Transverse colon (tissue), 4 donors: ENCODE measurements at regions not wholly inside any gene's neighbourhood (a gene's known extent, or its start where the extent isn't known, plus 50 kb on each side); places are given as distances from the start of the nearest gene placed in this dataset.
A peak's percentile ranks its signal among the peaks of the same experiment; 100 is the strongest.

Experiments
- DNase-seq: peaks from one replicate; pipeline ENCODE4 v3.0.0-alpha.2; 2019
- H3K27ac ChIP-seq, 4 donors: fragments of 200-600 bp; sonication (generic); 2 replicates each; pipeline ENCODE4 v1.5.1; 2016 to 2018; ENCODE audit warnings: inconsistent platforms in 4 of 4
- H3K27me3 ChIP-seq: fragments of 200-600 bp; sonication (generic); 2 replicates; pipeline ENCODE4 v1.5.1; 2017; ENCODE audit warnings: inconsistent platforms
- H3K36me3 ChIP-seq, 4 donors: fragments of 200-600 bp; sonication (generic); 2 replicates each; pipeline ENCODE4 v1.5.1; 2017 to 2019; ENCODE audit warnings: inconsistent platforms in 4 of 4
- H3K4me1 ChIP-seq, 4 donors: fragments of 200-600 bp; sonication (generic); 2 replicates each; pipeline ENCODE4 v1.5.1; 2017 to 2020; ENCODE audit warnings: inconsistent platforms in 4 of 4
- H3K4me3 ChIP-seq, 4 donors: fragments of 200-600 bp; sonication (generic); 1 replicate in 1 of 4; 2 replicates in 3 of 4; pipeline versions ENCODE4 v1.5.1 to v1.6.1; 2017 to 2019; ENCODE audit warnings: inconsistent platforms in 4 of 4
- H3K9me3 ChIP-seq, 2 donors: fragments of 200-600 bp; sonication (generic); 2 replicates each; pipeline ENCODE4 v1.5.1; 2017 to 2019; ENCODE audit warnings: inconsistent platforms in 2 of 2
- EP300 ChIP-seq: sonication (generic); formaldehyde crosslinking; IDR thresholded peaks from one replicate; pipeline ENCODE4 v1.6.1; 2017; ENCODE audit warnings: antibody characterized with exemption, low read depth
- POLR2A ChIP-seq: fragments of 450-650 bp; IDR thresholded peaks from one replicate; pipeline ENCODE4 v1.6.1; 2016; ENCODE audit warnings: antibody characterized with exemption, mild to moderate bottlenecking, moderate library complexity
- POLR2AphosphoS5 ChIP-seq, 3 donors: sonication (generic); formaldehyde crosslinking; IDR thresholded peaks; one replicate each; pipeline ENCODE4 v1.6.1; 2016; ENCODE audit warnings: antibody characterized with exemption in 3 of 3
- WGBS, 2 donors: methylation state at CpG; one replicate each; pipeline ENCODE4 v1.1.5; 2018; ENCODE audit warnings: low coverage in 1 of 2; 5-methylcytosine and 5-hydroxymethylcytosine counted together
- in situ Hi-C, 4 donors: fragments of 200-750 bp; cut with MboI; loops; one replicate each; pipeline versions ENCODE4 v1.15.0 to v1.15.1; 2017; ENCODE audit warnings: low sequenced_read_pairs in 3 of 4, low pct_ligation_motif_present in 1 of 4, low pct_unique_long_range_greater_than_20kb in 1 of 4
- intact Hi-C: fragments of 100-400 bp; cut with DNase I; formaldehyde crosslinking; loops from one replicate; pipeline ENCODE4 v1.15.1; 2023; ENCODE audit warnings: low total_unique reads
- TF ChIP-seq, protein P1 (sequence below), 5 experiments: fragments of 200-600 bp in 3 of 5; fragments of 450-650 bp in 2 of 5; sonication (generic) in 3 of 5; IDR thresholded peaks; 1 replicate in 2 of 5; 2 replicates in 3 of 5; pipeline ENCODE4 v1.5.1; 2016 to 2017; ENCODE audit warnings: antibody characterized with exemption in 5 of 5, inconsistent platforms in 3 of 5, mild to moderate bottlenecking in 2 of 5, moderate library complexity in 1 of 5

DNA sequence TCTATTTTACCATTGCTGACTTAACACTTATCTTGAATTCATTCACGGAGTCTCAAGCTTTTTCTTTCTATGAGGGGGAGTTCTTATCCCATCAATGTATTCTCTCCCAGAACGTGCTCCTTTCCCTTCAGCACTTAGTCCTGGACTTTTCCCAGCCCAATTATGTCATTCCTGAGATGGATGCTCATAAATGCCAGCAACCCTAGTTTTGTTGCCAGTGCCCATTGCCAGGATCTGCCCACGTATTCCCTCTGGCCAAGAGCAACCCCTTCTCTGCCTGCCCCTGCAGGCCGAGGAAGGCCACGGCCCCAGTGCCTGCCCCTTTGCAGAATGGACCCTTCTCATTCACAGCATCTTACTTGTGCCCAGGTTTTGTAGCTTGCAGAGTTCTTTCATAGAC, 67.4 kb upstream of the PPP1R3C start:
- no peaks in the 10 kb centered on the region for H3K27me3 ChIP-seq
- WGBS, 2 donors: 69 to 72% methylated on average over 4 to 5 of the region's 5 CpGs
- H3K4me1 ChIP-seq: no peaks in the 10 kb centered on the region
- TF ChIP-seq POLR2A (no peak), POLR2AphosphoS5 (IDR thresholded peaks at IDR 0.05) (no peak), EP300 (no peak)
- TF ChIP-seq, protein P1, sequence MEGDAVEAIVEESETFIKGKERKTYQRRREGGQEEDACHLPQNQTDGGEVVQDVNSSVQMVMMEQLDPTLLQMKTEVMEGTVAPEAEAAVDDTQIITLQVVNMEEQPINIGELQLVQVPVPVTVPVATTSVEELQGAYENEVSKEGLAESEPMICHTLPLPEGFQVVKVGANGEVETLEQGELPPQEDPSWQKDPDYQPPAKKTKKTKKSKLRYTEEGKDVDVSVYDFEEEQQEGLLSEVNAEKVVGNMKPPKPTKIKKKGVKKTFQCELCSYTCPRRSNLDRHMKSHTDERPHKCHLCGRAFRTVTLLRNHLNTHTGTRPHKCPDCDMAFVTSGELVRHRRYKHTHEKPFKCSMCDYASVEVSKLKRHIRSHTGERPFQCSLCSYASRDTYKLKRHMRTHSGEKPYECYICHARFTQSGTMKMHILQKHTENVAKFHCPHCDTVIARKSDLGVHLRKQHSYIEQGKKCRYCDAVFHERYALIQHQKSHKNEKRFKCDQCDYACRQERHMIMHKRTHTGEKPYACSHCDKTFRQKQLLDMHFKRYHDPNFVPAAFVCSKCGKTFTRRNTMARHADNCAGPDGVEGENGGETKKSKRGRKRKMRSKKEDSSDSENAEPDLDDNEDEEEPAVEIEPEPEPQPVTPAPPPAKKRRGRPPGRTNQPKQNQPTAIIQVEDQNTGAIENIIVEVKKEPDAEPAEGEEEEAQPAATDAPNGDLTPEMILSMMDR (IDR thresholded peaks at IDR 0.05): no peak
- DNase-seq: no peak
- H3K27ac ChIP-seq: no peak overlapping the region
- no peaks in the 10 kb centered on the region for H3K36me3 ChIP-seq
- intact Hi-C loops: no loop called here
- H3K4me3 ChIP-seq: no peak overlapping the region
- in situ Hi-C loops: no loop called here
- H3K9me3 ChIP-seq: peaks cover 0 to 2% of the 10 kb centered on the region in 2 donors

DNA sequence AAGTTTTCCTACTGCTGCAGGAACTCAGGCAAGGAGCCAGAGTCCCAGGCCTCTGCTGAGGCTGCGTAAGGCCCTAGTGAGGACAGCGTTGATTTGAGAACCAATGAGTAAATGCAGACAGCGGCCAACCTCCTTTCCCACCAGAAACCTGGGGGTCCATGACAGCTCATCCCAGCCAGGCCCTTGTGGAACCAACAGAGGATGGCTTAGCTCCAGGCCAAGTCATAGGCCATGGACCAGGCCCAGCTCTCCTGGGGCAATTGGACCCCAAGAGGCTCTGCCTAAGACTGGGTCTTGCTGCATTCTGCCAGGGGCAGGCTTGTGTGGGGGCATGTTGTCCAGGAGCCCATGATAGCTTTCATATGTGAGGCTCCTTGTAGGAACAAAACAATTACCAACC, 65.4 kb upstream of the PPP1R3C start:
- H3K4me3 ChIP-seq: no peak overlapping the region
- no peaks in the 10 kb centered on the region for H3K27me3 ChIP-seq
- H3K4me1 ChIP-seq: no peaks in the 10 kb centered on the region
- H3K27ac ChIP-seq: no peak overlapping the region
- no peak for DNase-seq
- intact Hi-C loops: no loop called here
- no peaks in the 10 kb centered on the region for H3K36me3 ChIP-seq
- TF ChIP-seq EP300: no peak
- TF ChIP-seq POLR2AphosphoS5 (IDR thresholded peaks at IDR 0.05): no peak
- TF ChIP-seq, protein P1 (IDR thresholded peaks at IDR 0.05): no peak
- no peak for TF ChIP-seq POLR2A
- H3K9me3 ChIP-seq: peaks cover 0 to 2% of the 10 kb centered on the region in 2 donors
- in situ Hi-C loops: no loop called here
- 100% methylated on average over 3 of the region's 3 CpGs; no CpG with 5 or more reads in 1 of the 2 donors for WGBS, 2 donors

DNA sequence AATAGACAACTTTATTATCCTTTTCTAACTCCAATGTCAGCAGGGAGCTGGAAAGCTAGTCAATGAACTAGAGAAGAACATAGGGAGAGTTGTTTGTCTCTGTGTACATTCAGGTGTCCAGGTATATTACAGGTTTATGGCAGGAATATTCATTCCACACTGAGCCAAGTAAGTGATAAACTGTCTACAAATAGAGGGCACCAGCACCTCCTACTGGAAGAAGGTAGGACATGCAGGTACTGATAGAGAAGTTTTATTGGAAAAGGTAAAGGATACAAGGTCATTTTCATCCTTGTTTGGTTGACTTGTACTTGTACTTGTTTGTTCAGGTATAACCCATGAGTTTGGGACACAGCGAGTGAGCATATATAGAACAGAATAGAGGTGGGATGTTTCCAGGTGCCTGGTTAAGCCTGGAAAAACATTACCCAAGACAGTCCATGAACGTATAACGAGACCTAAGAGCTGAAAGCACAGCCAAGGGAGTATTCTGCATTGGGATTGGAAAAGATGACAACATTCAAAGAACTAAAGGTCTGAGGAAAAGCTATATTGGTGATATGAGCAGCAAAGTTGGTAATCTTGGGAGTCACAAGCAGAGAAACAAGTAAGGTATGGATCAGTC, 61.4 kb upstream of the PPP1R3C start:
- H3K4me3 ChIP-seq: no peak overlapping the region
- H3K4me1 ChIP-seq: no peaks in the 10 kb centered on the region
- intact Hi-C loops (no loop called here), in situ Hi-C loops (no loop called here)
- no peaks in the 10 kb centered on the region for H3K27me3 ChIP-seq
- TF ChIP-seq EP300: no peak
- TF ChIP-seq, protein P1 (IDR thresholded peaks at IDR 0.05): peak; percentile 32 to 67 (median 54)
- no peak for TF ChIP-seq POLR2A
- TF ChIP-seq POLR2AphosphoS5 (IDR thresholded peaks at IDR 0.05): no peak
- H3K9me3 ChIP-seq: peaks cover 0 to 2% of the 10 kb centered on the region in 2 donors
- peak; percentile 13 for DNase-seq
- no peak overlapping the region for H3K27ac ChIP-seq
- no peaks in the 10 kb centered on the region for H3K36me3 ChIP-seq
- WGBS, 2 donors: 60 to 66% methylated on average over 3 of the region's 3 CpGs

DNA sequence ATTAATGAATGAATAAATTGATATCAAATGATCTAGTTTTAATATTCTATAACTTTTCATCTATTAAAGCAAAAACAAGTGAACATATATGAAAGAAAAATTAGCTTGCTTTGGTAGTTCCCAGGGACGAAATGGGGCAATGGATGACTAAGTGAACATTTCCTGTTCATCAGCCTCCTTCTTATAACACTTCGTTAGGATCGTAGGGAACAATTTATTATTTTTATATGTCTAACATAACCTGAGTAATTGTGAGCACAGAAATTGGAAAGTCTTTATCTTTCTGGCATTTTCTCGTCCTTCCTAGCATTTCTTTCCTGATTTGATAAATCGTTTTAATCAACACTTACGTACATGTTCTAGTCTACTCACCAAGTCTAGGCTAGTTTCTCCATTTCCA, 59.1 kb upstream of the PPP1R3C start:
- Histone ChIP-seq H3K4me1 (no peaks in the 10 kb centered on the region), H3K27ac (no peak overlapping the region), H3K4me3 (no peak overlapping the region), H3K36me3 (no peaks in the 10 kb centered on the region), H3K27me3 (no peaks in the 10 kb centered on the region), H3K9me3 (peaks cover 0 to 2% of the 10 kb centered on the region in 2 donors)
- DNase-seq: no peak
- TF ChIP-seq POLR2A: no peak
- no peak for TF ChIP-seq POLR2AphosphoS5 (IDR thresholded peaks at IDR 0.05)
- TF ChIP-seq, protein P1 (IDR thresholded peaks at IDR 0.05): no peak
- no peak for TF ChIP-seq EP300
- intact Hi-C loops (no loop called here), in situ Hi-C loops (no loop called here)
- WGBS, 2 donors: 91 to 92% methylated on average over 6 of the region's 6 CpGs
